SK-N-MC (cell line): ENCODE measurements at regions not wholly inside any gene's neighbourhood (a gene's known extent, or its start where the extent isn't known, plus 50 kb on each side); places are given as distances from the start of the nearest gene placed in this dataset.

Experiments
- EZH2 ChIP-seq: fragments of 200-600 bp; sonication (generic); IDR thresholded peaks from one replicate; pipeline ENCODE4 v1.6.1; 2017; ENCODE audit warnings: antibody characterized with exemption
- FOXP2 ChIP-seq: optimal IDR thresholded peaks from 2 replicates; pipeline ENCODE3; 2011; ENCODE audit warnings: mild to moderate bottlenecking, moderate library complexity; ENCODE audit not compliant: insufficient read depth; ENCODE audit errors: extremely low read length, control extremely low read depth
- POLR2AphosphoS5 ChIP-seq: IDR thresholded peaks from 2 replicates; pipeline ENCODE4 v1.6.1; 2012; ENCODE audit warnings: mild to moderate bottlenecking, low read depth, low read length, borderline replicate concordance

- TF ChIP-seq EZH2, result no peak
- TF ChIP-seq POLR2AphosphoS5, result no peak
- no peak for TF ChIP-seq FOXP2
These were observed 317.0 kb upstream of the MYT1L start for GRCh38 chr2:2648094-2648493.
